K562 (cell line): ENCODE measurements at regions not wholly inside any gene's neighbourhood (a gene's known extent, or its start where the extent isn't known, plus 50 kb on each side); places are given as distances from the start of the nearest gene placed in this dataset.

Experiments
- ATAC-seq: fragments of 200-7000 bp; cut with Tn5 transposase; 3 replicates; pipeline ENCODE4 v1.9.1; 2020; ENCODE audit warnings: moderate library complexity
- BruUV-seq: library from RNA; stranded (reverse); fragments of 400-500 nt; replicated peaks from 2 replicates; lab custom pipeline; 2021; lab: Mats Ljungman, UMichigan
- CTCF ChIA-PET: fragments of 300-600 bp; formaldehyde crosslinking; extraction: SDS; loops from one replicate; lab custom pipeline; 2021; ENCODE audit warnings: low intra/inter-chr PET ratio; lab: Yijun Ruan, JAX
- POLR2A ChIA-PET: fragments of 300-600, 350-650 bp; sonication (Branson Sonifier 250); formaldehyde crosslinking; extraction: SDS; loops from one replicate; lab custom pipeline; 2021; ENCODE audit warnings: antibody characterized with exemption, inconsistent platforms; lab: Yijun Ruan, JAX
- DNase-seq, 4 experiments: peaks; one replicate each; pipeline versions ENCODE4 v3.0.0 to v3.0.0-alpha.2; 2011 to 2018; ENCODE audit warnings: low spot score in 3 of 4, mixed read lengths in 3 of 4; ENCODE audit errors: extremely low read depth in 1 of 4
- FAIRE-seq: peaks from 2 replicates; lab custom pipeline; 2011; peaks lifted over from hg19 to GRCh38; lab: Jason Lieb, UNC
- H2AFZ ChIP-seq: 2 replicates; pipeline ENCODE4 v1.6.0; 2011; ENCODE audit warnings: low read depth, low read length, control low read depth, inconsistent platforms
- H3K27ac ChIP-seq: fragments of 200-600 bp; 3 replicates; pipeline ENCODE4 v1.8.0; 2011; ENCODE audit warnings: low read depth, mild to moderate bottlenecking, control low read depth, inconsistent platforms, low read length, moderate library complexity, mixed read lengths; ENCODE audit errors: extremely low read depth
- H3K27me3 ChIP-seq, 2 experiments: fragments of 300-600 bp in 1 of 2; 2 replicates in 1 of 2; 3 replicates in 1 of 2; pipeline versions ENCODE4 v1.6.0 to v1.8.0; 2011; ENCODE audit warnings: inconsistent platforms in 2 of 2, low read length in 2 of 2, mild to moderate bottlenecking in 1 of 2, mixed read lengths in 1 of 2, moderate library complexity in 1 of 2; ENCODE audit not compliant: control insufficient read depth in 2 of 2, insufficient read depth in 2 of 2
- H3K36me3 ChIP-seq: fragments of 300-600 bp; 3 replicates; pipeline ENCODE4 v1.8.0; 2011; ENCODE audit warnings: mild to moderate bottlenecking, low read length, inconsistent platforms; ENCODE audit not compliant: control insufficient read depth, insufficient read depth
- H3K4me1 ChIP-seq, 2 experiments: fragments of 200-600 bp in 1 of 2; replicated peaks in 1 of 2; 2 replicates in 1 of 2; 3 replicates in 1 of 2; pipeline versions ENCODE4 v1.5.1 to v1.8.0; 2011; ENCODE audit warnings: inconsistent platforms in 2 of 2, low read length in 2 of 2, mild to moderate bottlenecking in 1 of 2, mixed read lengths in 1 of 2, moderate library complexity in 1 of 2; ENCODE audit not compliant: control insufficient read depth in 2 of 2, insufficient read depth in 2 of 2
- H3K4me2 ChIP-seq: 2 replicates; pipeline ENCODE4 v1.6.1; 2011; ENCODE audit warnings: low read length, control low read depth, inconsistent platforms, mixed read lengths; ENCODE audit not compliant: insufficient read depth
- H3K4me3 ChIP-seq: fragments of 200-600 bp; sonication (generic), shearing (Covaris generic); 2 replicates; pipeline ENCODE4 v1.5.1; 2016; ENCODE audit warnings: control low read depth, inconsistent platforms
- H3K79me2 ChIP-seq: fragments of 200-600 bp; 3 replicates; pipeline ENCODE4 v1.8.0; 2011; ENCODE audit warnings: low read length, inconsistent platforms; ENCODE audit not compliant: control insufficient read depth, insufficient read depth
- H3K9ac ChIP-seq, 2 experiments: 2 replicates each; pipeline versions ENCODE4 v1.6.0 to v1.6.1; 2011; ENCODE audit warnings: low read depth in 2 of 2, low read length in 2 of 2, control low read depth in 1 of 2, inconsistent platforms in 1 of 2, mild to moderate bottlenecking in 1 of 2, mixed read lengths in 1 of 2; ENCODE audit not compliant: insufficient read depth in 1 of 2
- H3K9me1 ChIP-seq: one replicate; pipeline ENCODE4 v1.6.0; 2011; ENCODE audit warnings: inconsistent platforms, mild to moderate bottlenecking, low read length, moderate library complexity; ENCODE audit not compliant: control insufficient read depth, insufficient read depth
- H3K9me3 ChIP-seq: replicated peaks from 2 replicates; pipeline ENCODE4 v1.5.1; 2011; ENCODE audit warnings: low read depth, low read length, inconsistent platforms; ENCODE audit not compliant: control insufficient read depth, insufficient read depth
- H4K20me1 ChIP-seq: replicated peaks from 2 replicates; pipeline ENCODE4 v1.6.1; 2011; ENCODE audit warnings: low read length, inconsistent platforms, mixed read lengths; ENCODE audit not compliant: control insufficient read depth, insufficient read depth
- BRCA1 ChIP-seq, 2 experiments: fragments of 450-650 bp in 1 of 2; sonication (generic) in 1 of 2; formaldehyde crosslinking in 1 of 2; IDR thresholded peaks; 2 replicates each; pipeline versions ENCODE4 v1.5.0 to v1.6.1; 2017 to 2020; ENCODE audit warnings: mild to moderate bottlenecking in 1 of 2, missing genetic modification reagents in 1 of 2
- CAMTA2 ChIP-seq: fragments of 250-450 bp; sonication (Bioruptor Pico); conservative IDR thresholded peaks from 2 replicates; pipeline ENCODE4 v1.5.1; 2022
- CBFA2T3 ChIP-seq: fragments of 450-650 bp; IDR thresholded peaks from 2 replicates; pipeline ENCODE4 v1.6.1; 2017
- CHD1 ChIP-seq: fragments of 200-600 bp; sonication (generic); IDR thresholded peaks from one replicate; pipeline ENCODE4 v1.6.1; 2012; ENCODE audit warnings: mild to moderate bottlenecking, moderate library complexity, low read length, inconsistent platforms
- CHD2 ChIP-seq: IDR thresholded peaks from 2 replicates; pipeline ENCODE4 v1.6.1; 2011; ENCODE audit warnings: low read depth, low read length
- ILF3 ChIP-seq: fragments of 450-650 bp; IDR thresholded peaks from 2 replicates; pipeline ENCODE4 v1.6.1; 2018; ENCODE audit warnings: antibody characterized with exemption, mild to moderate bottlenecking, moderate library complexity, borderline replicate concordance
- MAFG ChIP-seq: fragments of 450-650 bp; conservative IDR thresholded peaks from 2 replicates; pipeline ENCODE4 v1.6.1; 2016; ENCODE audit warnings: missing genetic modification characterization, missing compliant biosample characterization
- NFE2L1 ChIP-seq: fragments of 450-650 bp; IDR thresholded peaks from 2 replicates; pipeline ENCODE4 v1.6.1; 2016; ENCODE audit warnings: missing genetic modification characterization, low read depth, mild to moderate bottlenecking, missing compliant biosample characterization, moderate library complexity, borderline replicate concordance
- POLR2AphosphoS2 ChIP-seq: IDR thresholded peaks from 2 replicates; pipeline ENCODE4 v1.6.1; 2012; ENCODE audit warnings: low read length, improper control_type of control experiment
- RBM15 ChIP-seq: fragments of 200-400 bp; formaldehyde crosslinking; IDR thresholded peaks from 2 replicates; pipeline ENCODE4 v1.6.1; 2018; ENCODE audit warnings: mild to moderate bottlenecking, low read length, moderate library complexity; ENCODE audit not compliant: insufficient read depth
- SRF ChIP-seq, 2 experiments: fragments of 250-450, 450-650 bp in 1 of 2; sonication (Bioruptor Pico) in 1 of 2; sonication (generic) in 1 of 2; formaldehyde crosslinking; IDR thresholded peaks; 2 replicates each; pipeline versions ENCODE4 v1.5.0 to v1.5.1; 2020 to 2022; ENCODE audit warnings: mild to moderate bottlenecking in 1 of 2, missing genetic modification reagents in 1 of 2
- ZC3H11A ChIP-seq: IDR thresholded peaks from 2 replicates; pipeline ENCODE4 v1.6.1; 2012; ENCODE audit warnings: low read depth, low read length, improper control_type of control experiment
- ZNF324 ChIP-seq: fragments of 250-450 bp; sonication (Bioruptor Pico); IDR thresholded peaks from 2 replicates; pipeline ENCODE4 v1.4.0; 2020; ENCODE audit warnings: mild to moderate bottlenecking
- ZNF431 ChIP-seq: sonication (generic); formaldehyde crosslinking; IDR thresholded peaks from 2 replicates; pipeline ENCODE4 v1.8.0; 2022; ENCODE audit warnings: mild to moderate bottlenecking, missing genetic modification reagents
- WGBS: fragments of 100-300 bp; shearing (Covaris generic); methylation state at CpG from one replicate; pipeline ENCODE4 v1.1.6; 2016; ENCODE audit warnings: low coverage, mixed read lengths; ENCODE audit not compliant: insufficient coverage; ENCODE audit errors: missing lambda C conversion rate; 5-methylcytosine and 5-hydroxymethylcytosine counted together
- in situ Hi-C: fragments of 300-500 bp; cut with MboI; formaldehyde crosslinking; loops from 4 replicates; pipeline ENCODE4 v1.15.0; 2018; ENCODE audit warnings: inconsistent platforms, mixed read lengths
- intact Hi-C: fragments of 100-400 bp; cut with micrococcal nuclease; formaldehyde crosslinking; loops from 2 replicates; pipeline ENCODE4 v1.14.2; 2022
- TF ChIP-seq, protein P1 (sequence below): sonication (generic); formaldehyde crosslinking; IDR thresholded peaks from 2 replicates; pipeline ENCODE4 v1.8.0; 2022; ENCODE audit warnings: mild to moderate bottlenecking, missing genetic modification reagents
- TF ChIP-seq, protein P2 (sequence below): sonication (generic); formaldehyde crosslinking; IDR thresholded peaks from 2 replicates; pipeline ENCODE4 v1.8.0; 2023; ENCODE audit warnings: mild to moderate bottlenecking, missing genetic modification reagents

DNA sequence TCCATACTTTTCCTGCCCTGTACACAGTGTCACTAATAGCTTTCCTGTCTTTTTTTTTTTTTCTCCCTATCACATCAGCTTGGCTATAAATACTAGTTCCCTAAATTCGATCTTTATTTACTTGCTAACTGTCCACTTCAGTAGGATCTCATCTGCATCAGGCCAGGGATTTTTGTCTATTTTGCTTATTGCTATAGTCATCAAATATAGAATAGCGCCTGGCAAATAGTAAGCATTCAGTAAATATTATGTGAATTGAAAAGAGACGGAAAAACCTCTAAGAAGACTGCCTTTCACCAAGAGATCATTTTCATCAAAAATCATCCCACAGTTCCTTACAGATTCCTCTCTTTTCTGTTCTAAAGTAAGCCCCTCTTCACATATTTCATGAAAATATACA is 429.1 kb downstream of the FLRT2 start:
- Histone ChIP-seq H3K27ac (no peak overlapping the region), H3K4me3 (no peak overlapping the region)
- no peak for TF ChIP-seq CAMTA2 (CRISPR knock-in tag)
- TF ChIP-seq ILF3, result no peak
- no peak for TF ChIP-seq NFE2L1
- TF ChIP-seq CHD2, result no peak
- TF ChIP-seq BRCA1 (IDR thresholded peaks at IDR 0.05), result no peak
- no peak for TF ChIP-seq BRCA1 (CRISPR knock-in tag; IDR thresholded peaks at IDR 0.05)
- TF ChIP-seq SRF (CRISPR knock-in tag; IDR thresholded peaks at IDR 0.05), result no peak
- TF ChIP-seq POLR2AphosphoS2, result no peak
- TF ChIP-seq ZNF324 (CRISPR knock-in tag), result no peak
- TF ChIP-seq, protein P1, sequence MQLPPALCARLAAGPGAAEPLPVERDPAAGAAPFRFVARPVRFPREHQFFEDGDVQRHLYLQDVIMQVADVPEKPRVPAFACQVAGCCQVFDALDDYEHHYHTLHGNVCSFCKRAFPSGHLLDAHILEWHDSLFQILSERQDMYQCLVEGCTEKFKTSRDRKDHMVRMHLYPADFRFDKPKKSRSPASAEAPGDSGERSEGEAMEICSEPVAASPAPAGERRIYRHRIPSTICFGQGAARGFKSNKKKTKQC (CRISPR knock-in tag), result no peak
- TF ChIP-seq, protein P2, sequence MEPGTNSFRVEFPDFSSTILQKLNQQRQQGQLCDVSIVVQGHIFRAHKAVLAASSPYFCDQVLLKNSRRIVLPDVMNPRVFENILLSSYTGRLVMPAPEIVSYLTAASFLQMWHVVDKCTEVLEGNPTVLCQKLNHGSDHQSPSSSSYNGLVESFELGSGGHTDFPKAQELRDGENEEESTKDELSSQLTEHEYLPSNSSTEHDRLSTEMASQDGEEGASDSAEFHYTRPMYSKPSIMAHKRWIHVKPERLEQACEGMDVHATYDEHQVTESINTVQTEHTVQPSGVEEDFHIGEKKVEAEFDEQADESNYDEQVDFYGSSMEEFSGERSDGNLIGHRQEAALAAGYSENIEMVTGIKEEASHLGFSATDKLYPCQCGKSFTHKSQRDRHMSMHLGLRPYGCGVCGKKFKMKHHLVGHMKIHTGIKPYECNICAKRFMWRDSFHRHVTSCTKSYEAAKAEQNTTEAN (CRISPR knock-in tag), result no peak
- no peak for TF ChIP-seq CBFA2T3
- TF ChIP-seq MAFG, result no peak
- TF ChIP-seq ZC3H11A, result no peak
- no peak for TF ChIP-seq CHD1
- TF ChIP-seq ZNF431, result no peak
- no peak for TF ChIP-seq RBM15
- TF ChIP-seq, all 486 proteins: peak for 0
- ChIA-PET POLR2A (no interaction called here), CTCF (no interaction called here)
- H3K9me1 ChIP-seq, result no peaks in the 10 kb centered on the region
- no peak for DNase-seq
- no peaks in the 10 kb centered on the region for H3K9me3 ChIP-seq
- H2AFZ ChIP-seq, result no peak overlapping the region
- in situ Hi-C loops (no loop called here), intact Hi-C loops (no loop called here)
- no peak overlapping the region for H3K9ac ChIP-seq
- BruUV-seq, result no TSS peak
- no peaks in the 10 kb centered on the region for H3K79me2 ChIP-seq
- no peak for ATAC-seq
- H3K36me3 ChIP-seq, result no peaks in the 10 kb centered on the region
- no peaks in the 10 kb centered on the region for H3K27me3 ChIP-seq
- WGBS, result 0% methylated on average over 3 of the region's 3 CpGs
- no peak overlapping the region for H3K4me2 ChIP-seq
- H3K4me1 ChIP-seq, result no peaks in the 10 kb centered on the region
- H4K20me1 ChIP-seq, result no peaks in the 10 kb centered on the region
- no peak for FAIRE-seq
